ENCODE measurements at regions not wholly inside any gene's neighbourhood (a gene's known extent, or its start where the extent isn't known, plus 50 kb on each side); places are given as distances from the start of the nearest gene placed in this dataset.

DNA sequence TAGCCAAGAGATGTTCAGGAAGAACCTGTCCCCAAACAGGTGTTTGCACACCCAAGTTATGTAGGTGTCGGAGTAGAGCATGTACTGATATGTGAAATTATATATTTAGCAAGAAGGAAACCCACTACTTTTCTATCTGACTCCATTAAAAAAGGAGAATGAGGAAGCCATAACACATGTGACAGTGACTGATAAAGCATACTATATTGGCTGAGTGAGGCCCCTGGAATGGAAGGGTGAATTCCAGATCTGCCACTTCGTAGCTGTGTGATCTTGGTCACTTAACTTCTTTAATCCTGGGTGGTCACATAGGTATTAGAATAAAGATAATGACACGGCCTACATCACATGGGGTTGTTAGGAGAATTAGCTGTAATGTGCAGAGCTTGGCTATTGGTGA is 116.0 kb upstream of the MAN2A1 start:
- no peak overlapping the region for H2AFZ ChIP-seq (ENCODE audit: low read depth, low read length, severe bottlenecking)
- TF ChIP-seq EZH2phosphoT487 (conservative IDR thresholded peaks at IDR 0.05; ENCODE audit: low read length): no peak
- no peak for TF ChIP-seq CTCF (IDR thresholded peaks at IDR 0.05; ENCODE audit: insufficient read depth, low read length, poor library complexity, severe bottlenecking)
- no peaks in the 10 kb centered on the region for H3K27me3 ChIP-seq (ENCODE audit: low read length)
- H3K4me3 ChIP-seq (ENCODE audit: insufficient read depth, low read length, poor library complexity, severe bottlenecking): no peak overlapping the region
- no peak overlapping the region for H3K4me2 ChIP-seq (ENCODE audit: low read depth, low read length, poor library complexity, severe bottlenecking)
- H3K79me2 ChIP-seq (ENCODE audit: insufficient read depth, low read length): no peaks in the 10 kb centered on the region
- H3F3A ChIP-seq (ENCODE audit: insufficient read depth): no peaks in the 10 kb centered on the region
- H4K20me1 ChIP-seq (ENCODE audit: low read depth, low read length): no peaks in the 10 kb centered on the region
- no peak overlapping the region for H3K27ac ChIP-seq (ENCODE audit: low read depth, low read length)
- H3K9me2 ChIP-seq (replicated peaks; ENCODE audit: insufficient read depth, low read length): no peaks in the 10 kb centered on the region
- H3K9me3 ChIP-seq (ENCODE audit: insufficient read depth, low read length): no peaks in the 10 kb centered on the region
- no peak overlapping the region for H3K9ac ChIP-seq (ENCODE audit: low read length)
- no peaks in the 10 kb centered on the region for H3K36me3 ChIP-seq (ENCODE audit: low read length)

- no peak overlapping the region for H3K27ac ChIP-seq (ENCODE audit: low read depth, low read length)
- H3F3A ChIP-seq (ENCODE audit: insufficient read depth): no peaks in the 10 kb centered on the region
- H2AFZ ChIP-seq (ENCODE audit: low read depth, low read length, severe bottlenecking): no peak overlapping the region
- H4K20me1 ChIP-seq (ENCODE audit: low read depth, low read length): no peaks in the 10 kb centered on the region
- H3K9me2 ChIP-seq (replicated peaks; ENCODE audit: insufficient read depth, low read length): no peaks in the 10 kb centered on the region
- H3K79me2 ChIP-seq (ENCODE audit: insufficient read depth, low read length): no peaks in the 10 kb centered on the region
- H3K36me3 ChIP-seq (ENCODE audit: low read length): no peaks in the 10 kb centered on the region
- no peaks in the 10 kb centered on the region for H3K9me3 ChIP-seq (ENCODE audit: insufficient read depth, low read length)
- TF ChIP-seq EZH2phosphoT487 (conservative IDR thresholded peaks at IDR 0.05; ENCODE audit: low read length): no peak
- TF ChIP-seq CTCF (IDR thresholded peaks at IDR 0.05; ENCODE audit: insufficient read depth, low read length, poor library complexity, severe bottlenecking): no peak
- no peak overlapping the region for H3K9ac ChIP-seq (ENCODE audit: low read length)
- no peak overlapping the region for H3K4me2 ChIP-seq (ENCODE audit: low read depth, low read length, poor library complexity, severe bottlenecking)
- H3K4me3 ChIP-seq (ENCODE audit: insufficient read depth, low read length, poor library complexity, severe bottlenecking): no peak overlapping the region
- H3K27me3 ChIP-seq (ENCODE audit: low read length): no peaks in the 10 kb centered on the region
These were observed 116.5 kb upstream of the MAN2A1 start for GRCh38 chr5:109573256-109573655.

DNA sequence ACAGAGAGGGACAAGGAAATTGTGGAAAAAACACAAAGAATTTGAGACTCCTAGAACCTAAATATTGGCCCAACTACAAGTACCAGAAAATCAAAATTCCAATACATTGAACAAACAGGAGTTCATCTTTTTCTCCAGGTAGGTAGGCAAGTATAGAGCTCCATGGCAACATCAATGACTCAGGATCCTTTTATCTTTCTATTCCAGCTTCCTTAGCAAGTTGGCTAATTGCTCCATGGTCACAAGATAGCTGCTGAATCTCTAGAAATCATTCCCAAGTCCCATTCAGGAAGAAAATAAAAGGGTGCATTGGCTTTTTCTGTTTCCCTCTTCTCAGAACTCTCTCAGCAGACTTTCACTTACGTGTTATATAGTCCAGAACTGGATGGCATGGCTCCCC is 117.9 kb upstream of the MAN2A1 start:
- H3K9ac ChIP-seq (ENCODE audit: low read length): no peak overlapping the region
- no peak overlapping the region for H2AFZ ChIP-seq (ENCODE audit: low read depth, low read length, severe bottlenecking)
- no peaks in the 10 kb centered on the region for H3K36me3 ChIP-seq (ENCODE audit: low read length)
- no peaks in the 10 kb centered on the region for H4K20me1 ChIP-seq (ENCODE audit: low read depth, low read length)
- no peak overlapping the region for H3K27ac ChIP-seq (ENCODE audit: low read depth, low read length)
- TF ChIP-seq EZH2phosphoT487 (conservative IDR thresholded peaks at IDR 0.05; ENCODE audit: low read length): no peak
- TF ChIP-seq CTCF (IDR thresholded peaks at IDR 0.05; ENCODE audit: insufficient read depth, low read length, poor library complexity, severe bottlenecking): no peak
- H3K9me3 ChIP-seq (ENCODE audit: insufficient read depth, low read length): no peaks in the 10 kb centered on the region
- H3K79me2 ChIP-seq (ENCODE audit: insufficient read depth, low read length): no peaks in the 10 kb centered on the region
- no peaks in the 10 kb centered on the region for H3F3A ChIP-seq (ENCODE audit: insufficient read depth)
- H3K9me2 ChIP-seq (replicated peaks; ENCODE audit: insufficient read depth, low read length): no peaks in the 10 kb centered on the region
- H3K4me3 ChIP-seq (ENCODE audit: insufficient read depth, low read length, poor library complexity, severe bottlenecking): no peak overlapping the region
- no peak overlapping the region for H3K4me2 ChIP-seq (ENCODE audit: low read depth, low read length, poor library complexity, severe bottlenecking)
- no peaks in the 10 kb centered on the region for H3K27me3 ChIP-seq (ENCODE audit: low read length)

All from SU-DHL-6 (cell line).